ENCODE measurements at regions not wholly inside any gene's neighbourhood (a gene's known extent, or its start where the extent isn't known, plus 50 kb on each side); places are given as distances from the start of the nearest gene placed in this dataset.
"Not testable (repeated sequence)": the region's sequence is repeated elsewhere in the genome, so short reads cannot be mapped to it uniquely, and the experiment has no call there.

GRCh38 chr7:66452165-66452564 lies 176.5 kb upstream of the KCTD7 start:
- Histone ChIP-seq H3K4me1 (no peaks in the 10 kb centered on the region), H3K27me3 (no peaks in the 10 kb centered on the region), H3K4me3 (replicated peaks in 1 of 3) (no peak overlapping the region), H3K27ac (no peak overlapping the region), H3K36me3 (no peaks in the 10 kb centered on the region), H3K9me3 (no peaks in the 10 kb centered on the region)
- intact Hi-C loops (cut with DNase I): no loop called here
- no peak for TF ChIP-seq POLR2A (IDR thresholded peaks at IDR 0.05)
- no peak for TF ChIP-seq CTCF (IDR thresholded peaks at IDR 0.05)
- DNase-seq: no peak
- 83 to 94% methylated on average over 2 of the region's 2 CpGs for WGBS, 2 donors

- 96 to 98% methylated on average over 6 of the region's 6 CpGs for WGBS, 2 donors
- no peaks in the 10 kb centered on the region for H3K9me3 ChIP-seq
- DNase-seq: no peak
- no peak overlapping the region for H3K4me3 ChIP-seq (replicated peaks in 1 of 3)
- H3K27ac ChIP-seq: no peak overlapping the region
- H3K27me3 ChIP-seq: no peaks in the 10 kb centered on the region
- H3K4me1 ChIP-seq: no peaks in the 10 kb centered on the region
- intact Hi-C loops (cut with DNase I): no loop called here
- no peak for TF ChIP-seq CTCF (IDR thresholded peaks at IDR 0.05)
- TF ChIP-seq POLR2A (IDR thresholded peaks at IDR 0.05): no peak
- H3K36me3 ChIP-seq: no peaks in the 10 kb centered on the region
Observed at GRCh38 chr7:66453340-66453739, 175.3 kb upstream of the KCTD7 start.

- H3K27me3 ChIP-seq: no peaks in the 10 kb centered on the region
- no peaks in the 10 kb centered on the region for H3K4me1 ChIP-seq
- no peak for DNase-seq
- intact Hi-C loops (cut with DNase I): no loop called here
- no peak overlapping the region for H3K27ac ChIP-seq
- H3K9me3 ChIP-seq: no peaks in the 10 kb centered on the region
- H3K36me3 ChIP-seq: no peaks in the 10 kb centered on the region
- H3K4me3 ChIP-seq (replicated peaks in 1 of 3): no peak overlapping the region
- TF ChIP-seq POLR2A (IDR thresholded peaks at IDR 0.05) (no peak), CTCF (IDR thresholded peaks at IDR 0.05) (no peak)
- 85 to 91% methylated on average over 5 of the region's 5 CpGs for WGBS, 2 donors
Observed at GRCh38 chr7:66454600-66455225, 174.0 kb upstream of the KCTD7 start.

DNA sequence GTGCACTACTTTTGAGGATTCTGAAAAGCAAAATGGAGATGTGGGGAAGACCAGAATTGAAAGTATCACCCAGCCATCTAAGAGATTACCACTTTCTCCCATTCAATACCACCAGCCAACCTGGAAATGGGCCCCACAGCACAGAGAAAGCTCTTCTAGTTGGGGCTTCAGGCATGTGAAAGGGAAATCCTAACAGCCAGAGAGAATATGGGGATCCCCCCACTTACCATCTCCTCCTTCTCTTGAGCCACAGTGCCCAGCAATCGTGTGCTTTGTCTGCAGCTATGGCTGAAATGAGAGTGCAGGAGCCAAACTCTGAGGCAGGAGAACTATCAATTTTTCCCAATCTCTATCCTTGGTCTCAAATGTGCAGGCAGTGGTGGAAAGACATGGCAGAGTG lies 173.2 kb upstream of the KCTD7 start:
- intact Hi-C loops (cut with DNase I); H3K4me1 ChIP-seq; H3K36me3 ChIP-seq; H3K27ac ChIP-seq; H3K9me3 ChIP-seq; DNase-seq; H3K4me3 ChIP-seq (replicated peaks in 1 of 3); H3K27me3 ChIP-seq: not testable (repeated sequence)
- 50 to 100% methylated on average over 1 of the region's 1 CpG for WGBS, 2 donors

DNA sequence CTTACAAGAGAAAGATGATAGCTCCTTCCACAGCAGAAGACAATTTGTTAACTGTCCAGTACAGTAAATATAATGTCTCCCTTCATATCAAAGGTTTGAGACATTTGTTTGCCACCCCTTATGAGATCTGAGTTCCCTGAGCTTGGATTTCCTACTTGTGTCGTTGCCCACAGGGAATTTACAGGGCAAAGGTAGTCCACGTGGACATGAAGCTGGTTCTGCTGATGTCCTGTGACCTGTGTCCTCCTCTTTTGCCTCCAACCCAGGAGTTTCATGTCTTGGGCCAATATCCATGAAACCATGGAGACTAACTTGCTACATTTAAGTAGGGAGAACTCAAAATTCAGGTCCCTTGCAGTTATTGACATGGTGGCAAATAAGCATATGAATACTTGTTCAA lies 172.2 kb upstream of the KCTD7 start:
- H3K27ac ChIP-seq; H3K4me1 ChIP-seq; DNase-seq; H3K36me3 ChIP-seq; intact Hi-C loops (cut with DNase I); H3K27me3 ChIP-seq; H3K4me3 ChIP-seq (replicated peaks in 1 of 3); H3K9me3 ChIP-seq: not testable (repeated sequence)
- 87 to 89% methylated on average over 2 of the region's 2 CpGs for WGBS, 2 donors

DNA sequence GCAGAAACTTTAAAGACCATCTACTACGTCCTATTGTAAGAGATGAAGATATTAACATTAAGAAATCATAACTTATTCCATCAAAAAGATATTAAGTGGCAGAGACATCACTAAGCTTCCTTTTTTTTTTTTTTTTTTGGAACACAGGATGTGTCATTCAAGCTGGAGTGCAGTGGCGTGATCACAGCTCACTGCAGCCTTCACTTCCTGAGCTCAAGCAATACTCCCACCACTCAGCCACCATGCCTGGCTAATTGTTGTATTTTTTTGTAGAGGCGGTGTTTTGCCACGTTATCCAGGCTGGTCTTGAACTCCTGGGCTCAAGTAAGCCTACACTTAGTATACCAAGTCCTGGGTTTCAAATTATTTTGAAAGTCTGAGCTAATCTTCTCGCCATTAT lies 169.7 kb upstream of the KCTD7 start:
- DNase-seq; H3K4me1 ChIP-seq; H3K9me3 ChIP-seq; H3K27me3 ChIP-seq; H3K4me3 ChIP-seq (replicated peaks in 1 of 3); intact Hi-C loops (cut with DNase I); H3K27ac ChIP-seq; H3K36me3 ChIP-seq: not testable (repeated sequence)
- 81 to 83% methylated on average over 5 of the region's 5 CpGs for WGBS, 2 donors

- H3K4me3 ChIP-seq (replicated peaks in 1 of 3); H3K27me3 ChIP-seq; H3K27ac ChIP-seq; intact Hi-C loops (cut with DNase I); H3K4me1 ChIP-seq; H3K9me3 ChIP-seq; DNase-seq; H3K36me3 ChIP-seq: not testable (repeated sequence)
- 74 to 77% methylated on average over 5 of the region's 5 CpGs for WGBS, 2 donors
Observed at GRCh38 chr7:66459783-66460413, 168.8 kb upstream of the KCTD7 start.
